BE2C (cell line): ENCODE measurements at regions not wholly inside any gene's neighbourhood (a gene's known extent, or its start where the extent isn't known, plus 50 kb on each side); places are given as distances from the start of the nearest gene placed in this dataset.

ENCODE experiments used
- DNase-seq: peaks from one replicate; pipeline ENCODE4 v3.0.0-alpha.2; 2020
- H3K27me3 ChIP-seq: fragments of 250-450 bp; sonication (Bioruptor Pico); 2 replicates; pipeline ENCODE4 v1.5.1; 2020; ENCODE audit warnings: mild to moderate bottlenecking
- H3K36me3 ChIP-seq: fragments of 250-450 bp; sonication (Bioruptor Pico); 2 replicates; pipeline ENCODE4 v1.5.1; 2020; ENCODE audit warnings: mild to moderate bottlenecking
- H3K4me1 ChIP-seq: fragments of 250-450 bp; sonication (Bioruptor Pico); 2 replicates; pipeline ENCODE4 v1.5.1; 2020
- H3K4me3 ChIP-seq: 2 replicates; pipeline ENCODE4 v1.5.1; 2011; ENCODE audit warnings: low read depth, low read length
- H3K9me3 ChIP-seq: fragments of 250-450 bp; sonication (Bioruptor Pico); 2 replicates; pipeline ENCODE4 v1.5.1; 2020
- CTCF ChIP-seq: IDR thresholded peaks from 2 replicates; pipeline ENCODE4 v1.5.1; 2012; ENCODE audit warnings: mild to moderate bottlenecking, low read depth, low read length

GRCh38 chr10:47071891-47072290 is 160.7 kb downstream of the PTPN20 start:
- Histone ChIP-seq H3K4me1 (no peaks in the 10 kb centered on the region), H3K36me3 (no peaks in the 10 kb centered on the region), H3K4me3 (no peak overlapping the region), H3K27me3 (no peaks in the 10 kb centered on the region), H3K9me3 (no peaks in the 10 kb centered on the region)
- no peak for DNase-seq
- TF ChIP-seq CTCF: no peak

DNA sequence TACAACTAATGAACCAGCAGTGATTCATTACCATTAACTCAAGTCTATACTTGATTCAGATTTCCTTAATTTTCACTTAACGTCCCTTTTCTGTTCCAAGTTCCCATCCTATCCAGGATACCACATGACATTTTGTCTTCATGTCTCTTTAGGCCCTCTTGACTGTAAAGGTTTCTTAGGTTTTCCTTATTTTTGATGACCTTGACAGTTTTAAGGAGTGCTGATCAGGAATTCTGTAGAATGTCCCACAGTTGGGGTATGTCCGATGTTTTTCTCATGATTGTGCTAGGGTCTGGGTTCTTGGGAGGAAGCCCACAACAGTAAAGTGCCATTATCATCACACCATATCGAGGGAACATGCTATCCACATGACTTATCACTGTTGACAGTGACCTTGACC is 162.7 kb downstream of the PTPN20 start:
- H3K4me1 ChIP-seq: no peaks in the 10 kb centered on the region; the same call in 1 of the 2 replicates
- no peak for DNase-seq
- H3K27me3 ChIP-seq: no peaks in the 10 kb centered on the region
- no peaks in the 10 kb centered on the region for H3K9me3 ChIP-seq
- TF ChIP-seq CTCF: no peak
- no peaks in the 10 kb centered on the region for H3K36me3 ChIP-seq
- no peak overlapping the region for H3K4me3 ChIP-seq

DNA sequence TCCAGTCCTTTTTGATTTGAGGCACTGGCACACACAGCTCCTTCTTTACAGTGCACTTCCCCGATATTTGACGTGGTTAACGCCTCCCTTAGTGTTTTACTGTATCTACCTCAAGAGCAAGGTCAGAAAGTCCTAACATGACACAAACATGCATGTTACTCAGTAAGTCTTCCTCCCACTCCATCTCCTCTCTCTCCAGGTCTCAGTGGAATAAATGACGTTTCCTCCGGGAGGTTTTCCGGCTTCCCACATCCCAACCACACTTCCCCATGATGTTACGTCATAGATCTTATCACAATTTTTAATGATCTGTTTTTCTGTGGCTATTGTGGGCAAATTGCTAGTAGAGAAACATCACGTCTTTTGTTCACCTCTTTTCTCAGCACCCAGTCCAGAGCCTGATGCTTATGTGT is 165.7 kb downstream of the PTPN20 start:
- Histone ChIP-seq H3K27me3 (no peaks in the 10 kb centered on the region), H3K9me3 (no peaks in the 10 kb centered on the region), H3K4me1 (no peaks in the 10 kb centered on the region; the same call in 1 of the 2 replicates), H3K4me3 (no peak overlapping the region), H3K36me3 (no peaks in the 10 kb centered on the region)
- DNase-seq: no peak
- TF ChIP-seq CTCF: no peak

- no peak for TF ChIP-seq CTCF
- H3K9me3 ChIP-seq: no peaks in the 10 kb centered on the region
- no peak overlapping the region for H3K4me3 ChIP-seq
- H3K4me1 ChIP-seq: no peaks in the 10 kb centered on the region; the same call in 1 of the 2 replicates
- no peaks in the 10 kb centered on the region for H3K27me3 ChIP-seq
- H3K36me3 ChIP-seq: no peaks in the 10 kb centered on the region
- no peak for DNase-seq
Observed at GRCh38 chr10:47077386-47077785, 166.2 kb downstream of the PTPN20 start.

GRCh38 chr10:47077941-47078340 is 166.7 kb downstream of the PTPN20 start:
- H3K4me3 ChIP-seq: no peak overlapping the region
- no peaks in the 10 kb centered on the region for H3K9me3 ChIP-seq
- no peaks in the 10 kb centered on the region for H3K27me3 ChIP-seq
- TF ChIP-seq CTCF: no peak
- H3K4me1 ChIP-seq: no peaks in the 10 kb centered on the region; the same call in 1 of the 2 replicates
- no peaks in the 10 kb centered on the region for H3K36me3 ChIP-seq
- no peak for DNase-seq

DNA sequence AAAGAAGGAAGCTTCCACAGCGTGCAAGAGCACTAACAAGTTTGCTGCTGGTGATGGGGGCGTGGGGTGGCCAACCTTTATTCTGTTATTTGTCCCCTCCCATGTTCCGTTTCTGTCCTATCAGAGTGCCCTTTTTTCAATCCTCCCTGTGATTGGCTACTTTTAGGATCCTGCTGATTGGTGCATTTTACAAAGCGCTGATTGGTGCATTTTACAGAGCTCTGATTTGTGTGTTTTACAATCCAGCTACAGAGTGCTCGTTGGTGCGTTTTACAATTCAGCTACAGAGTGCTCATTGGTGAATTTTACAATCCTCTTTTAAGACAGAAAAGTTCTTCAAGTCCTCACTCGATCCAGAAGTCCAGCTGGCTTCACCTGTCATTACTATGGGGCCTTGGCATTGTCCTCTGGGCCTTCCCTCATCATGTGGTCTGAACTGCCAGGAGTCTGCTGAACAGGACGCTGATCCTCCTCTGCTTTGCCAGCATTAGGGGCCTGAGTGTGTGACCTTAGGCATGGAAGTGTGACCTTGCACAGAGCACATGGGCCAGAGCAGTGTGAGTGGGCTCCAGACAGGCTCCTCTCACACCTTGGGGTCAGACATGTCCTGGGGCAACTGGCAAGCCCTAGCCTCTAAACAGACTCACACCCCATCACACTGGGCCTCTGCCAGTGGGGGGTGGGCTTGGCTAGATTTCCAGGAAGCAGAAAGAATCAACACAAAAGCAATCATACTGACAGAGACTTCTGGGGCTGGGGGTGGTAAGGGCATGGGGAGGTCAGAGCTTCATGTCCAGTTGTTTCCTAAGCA is 167.4 kb downstream of the PTPN20 start:
- Histone ChIP-seq H3K36me3 (no peaks in the 10 kb centered on the region), H3K4me3 (no peak overlapping the region), H3K4me1 (no peaks in the 10 kb centered on the region; the same call in 1 of the 2 replicates), H3K27me3 (no peaks in the 10 kb centered on the region), H3K9me3 (no peaks in the 10 kb centered on the region)
- no peak for TF ChIP-seq CTCF
- DNase-seq: no peak
